Endothelial cell of umbilical vein (primary cell): ENCODE measurements at regions not wholly inside any gene's neighbourhood (a gene's known extent, or its start where the extent isn't known, plus 50 kb on each side); places are given as distances from the start of the nearest gene placed in this dataset.
"Not testable (repeated sequence)": the region's sequence is repeated elsewhere in the genome, so short reads cannot be mapped to it uniquely, and the experiment has no call there.

Source experiments
- BruUV-seq: library from RNA; stranded (reverse); fragments of 400-500 nt; replicated peaks from 2 replicates; lab custom pipeline; 2021; lab: Mats Ljungman, UMichigan
- CTCF ChIA-PET: fragments of 300-600, 350-600 bp; sonication (Branson Sonifier 250); formaldehyde crosslinking; loops from one replicate; lab custom pipeline; 2021; ENCODE audit warnings: antibody characterized with exemption, inconsistent platforms; lab: Charles Lee
- POLR2A ChIA-PET: fragments of 300-600, 350-600 bp; sonication (Branson Sonifier 250); formaldehyde crosslinking; loops from one replicate; lab custom pipeline; 2021; ENCODE audit warnings: antibody characterized with exemption, inconsistent platforms; lab: Charles Lee
- DNase-seq: peaks from one replicate; pipeline ENCODE4 v3.0.0-alpha.2; 2011; ENCODE audit warnings: low read depth, low spot score
- FAIRE-seq: peaks from 2 replicates; lab custom pipeline; 2011; peaks lifted over from hg19 to GRCh38; lab: Jason Lieb, UNC
- H2AFZ ChIP-seq: 2 replicates; pipeline ENCODE4 v1.6.0; 2012; ENCODE audit warnings: low read depth, low read length, control low read depth, inconsistent platforms
- H3K27ac ChIP-seq: 2 replicates; pipeline ENCODE4 v1.5.1; 2011; ENCODE audit warnings: low read depth, mild to moderate bottlenecking, control low read depth, low read length, moderate library complexity; ENCODE audit not compliant: insufficient read depth
- H3K27me3 ChIP-seq, 2 experiments: 2 replicates each; pipeline versions ENCODE4 v1.6.0 to v1.6.1; 2011; ENCODE audit warnings: low read length in 2 of 2, mixed read lengths in 1 of 2; ENCODE audit not compliant: control insufficient read depth in 2 of 2, insufficient read depth in 2 of 2
- H3K36me3 ChIP-seq, 2 experiments: 2 replicates in 1 of 2; 3 replicates in 1 of 2; pipeline ENCODE4 v1.5.1; 2011; ENCODE audit warnings: low read length in 2 of 2, mild to moderate bottlenecking in 1 of 2, moderate library complexity in 1 of 2; ENCODE audit not compliant: control insufficient read depth in 2 of 2, insufficient read depth in 2 of 2; ENCODE audit errors: extremely low read depth in 1 of 2
- H3K4me1 ChIP-seq: 3 replicates; pipeline ENCODE4 v1.5.1; 2011; ENCODE audit warnings: mild to moderate bottlenecking, low read length; ENCODE audit not compliant: control insufficient read depth, insufficient read depth; ENCODE audit errors: extremely low read depth
- H3K4me2 ChIP-seq: 2 replicates; pipeline ENCODE4 v1.6.1; 2011; ENCODE audit warnings: low read length, control low read depth, mixed read lengths; ENCODE audit not compliant: insufficient read depth
- H3K4me3 ChIP-seq, 3 experiments: fragments of 200-600 bp in 1 of 3; sonication (generic), shearing (Covaris generic) in 1 of 3; replicated peaks in 1 of 3; 2 replicates each; pipeline ENCODE4 v1.5.1; 2011 to 2016; ENCODE audit warnings: control low read depth in 3 of 3, low read length in 3 of 3, mild to moderate bottlenecking in 2 of 3, inconsistent platforms in 1 of 3, low read depth in 1 of 3, moderate library complexity in 1 of 3; ENCODE audit not compliant: insufficient read depth in 1 of 3
- H3K79me2 ChIP-seq: 2 replicates; pipeline ENCODE4 v1.6.0; 2012; ENCODE audit warnings: low read length, inconsistent platforms; ENCODE audit not compliant: control insufficient read depth, insufficient read depth
- H3K9ac ChIP-seq: replicated peaks from 2 replicates; pipeline ENCODE3; 2011; ENCODE audit warnings: low read length, control low read depth; ENCODE audit not compliant: insufficient read depth; ENCODE audit errors: extremely low read depth
- H3K9me1 ChIP-seq: replicated peaks from 3 replicates; pipeline ENCODE4 v1.6.0; 2011; ENCODE audit warnings: mild to moderate bottlenecking, low read length; ENCODE audit not compliant: control insufficient read depth, insufficient read depth; ENCODE audit errors: extremely low read depth
- H3K9me3 ChIP-seq: replicated peaks from 2 replicates; pipeline ENCODE4 v1.5.1; 2012; ENCODE audit warnings: low read length, inconsistent platforms; ENCODE audit not compliant: control insufficient read depth, insufficient read depth
- H4K20me1 ChIP-seq: replicated peaks from 2 replicates; pipeline ENCODE3; 2011; ENCODE audit warnings: mild to moderate bottlenecking, low read length; ENCODE audit not compliant: control insufficient read depth, insufficient read depth; ENCODE audit errors: extremely low read depth
- EZH2 ChIP-seq: IDR thresholded peaks from 2 replicates; pipeline ENCODE4 v1.6.1; 2012; ENCODE audit warnings: borderline replicate concordance, low read depth, mild to moderate bottlenecking, moderate library complexity, low read length, inconsistent platforms; ENCODE audit not compliant: severe bottlenecking
- FOS ChIP-seq: IDR thresholded peaks from 2 replicates; pipeline ENCODE4 v1.6.1; 2011; ENCODE audit warnings: mild to moderate bottlenecking, low read length, moderate library complexity, borderline replicate concordance; ENCODE audit not compliant: insufficient read depth
- GATA2 ChIP-seq: IDR thresholded peaks from 2 replicates; pipeline ENCODE4 v1.7.0; 2011; ENCODE audit warnings: low read depth, mild to moderate bottlenecking, moderate library complexity, mixed read lengths, low read length; ENCODE audit not compliant: insufficient read length, insufficient read depth
- JUN ChIP-seq: IDR thresholded peaks from 2 replicates; pipeline ENCODE4 v1.6.1; 2011; ENCODE audit warnings: borderline replicate concordance, low read depth; ENCODE audit not compliant: insufficient read length, insufficient read depth
- MAX ChIP-seq: IDR thresholded peaks from 2 replicates; pipeline ENCODE4 v1.6.1; 2011; ENCODE audit not compliant: insufficient read depth, insufficient read length
- MYC ChIP-seq: IDR thresholded peaks from one replicate; pipeline ENCODE4 v1.6.1; 2011; ENCODE audit warnings: mild to moderate bottlenecking, low read depth, low read length
- POLR2A ChIP-seq: IDR thresholded peaks from 2 replicates; pipeline ENCODE4 v1.6.1; 2012; ENCODE audit warnings: low read depth, mild to moderate bottlenecking, control low read depth, low read length
- POLR2AphosphoS5 ChIP-seq: IDR thresholded peaks from 2 replicates; pipeline ENCODE4 v1.6.1; 2012; ENCODE audit warnings: low read depth, mild to moderate bottlenecking, control low read depth, low read length, moderate library complexity; ENCODE audit not compliant: insufficient read depth
- dilution Hi-C: fragments of 300-500 bp; cut with MboI; formaldehyde crosslinking; loops from one replicate; pipeline ENCODE4 v1.15.0; 2019; ENCODE audit warnings: low sequenced_read_pairs; ENCODE audit not compliant: extremely low pct_ligation_motif_present
- intact Hi-C: fragments of 100-400 bp; cut with micrococcal nuclease; formaldehyde crosslinking; loops from one replicate; pipeline ENCODE4 v1.10.0; 2022
- TF ChIP-seq, protein P1 (sequence below), 2 donors: IDR thresholded peaks; 1 replicate in 1 of 2; 2 replicates in 1 of 2; pipeline ENCODE4 v1.5.1; 2011; ENCODE audit warnings: low read length in 2 of 2, mild to moderate bottlenecking in 2 of 2, moderate library complexity in 2 of 2, control low read depth in 1 of 2, inconsistent platforms in 1 of 2, low read depth in 1 of 2; ENCODE audit not compliant: insufficient read depth in 1 of 2; ENCODE audit errors: extremely low read depth in 1 of 2

DNA sequence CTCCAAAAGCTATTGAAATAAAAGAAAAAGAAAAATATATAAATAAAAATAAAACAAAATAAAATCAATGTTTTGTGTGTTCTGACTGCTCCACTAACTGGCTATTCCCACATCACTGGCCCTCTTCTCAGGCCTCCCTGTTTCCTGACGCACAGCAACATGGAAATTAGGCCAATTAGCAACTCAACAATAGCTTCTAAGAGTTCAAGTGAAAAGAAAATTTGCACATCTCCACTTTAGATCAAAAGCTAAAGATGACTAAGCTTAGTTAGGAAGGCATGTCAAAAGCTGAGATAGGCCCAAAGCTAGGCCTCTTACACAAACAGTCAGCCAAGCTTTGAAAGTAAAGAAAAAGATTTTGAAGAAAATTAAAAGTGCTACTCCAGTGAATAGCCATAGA is 200.8 kb downstream of the DUSP6 start:
- dilution Hi-C loops: no loop called here
- Histone ChIP-seq H3K79me2 (no peaks in the 10 kb centered on the region), H2AFZ (no peak overlapping the region), H3K9me3 (no peaks in the 10 kb centered on the region), H3K9ac (no peak overlapping the region), H3K9me1 (no peaks in the 10 kb centered on the region), H3K36me3 (no peaks in the 10 kb centered on the region), H3K4me3 (no peak overlapping the region), H3K4me2 (no peak overlapping the region), H4K20me1 (no peaks in the 10 kb centered on the region), H3K27me3 (no peaks in the 10 kb centered on the region), H3K4me1 (peaks cover 13% of the 10 kb centered on the region), H3K27ac (no peak overlapping the region)
- no peak for DNase-seq
- no peak for FAIRE-seq
- CTCF ChIA-PET: interaction anchor here (1.2 to 1.8 kb wide), 4 partner anchors 11 to 392 kb away, joined by 3 to 5 read pairs (median 4); no protein-coding TSS in a partner anchor
- POLR2A ChIA-PET: interaction anchor here (0.5 kb wide), 1 partner anchor 587 kb away, joined by 5 read pairs; no protein-coding TSS in a partner anchor
- intact Hi-C loops: no loop called here
- TF ChIP-seq GATA2: no peak
- TF ChIP-seq MAX: no peak
- TF ChIP-seq, protein P1, sequence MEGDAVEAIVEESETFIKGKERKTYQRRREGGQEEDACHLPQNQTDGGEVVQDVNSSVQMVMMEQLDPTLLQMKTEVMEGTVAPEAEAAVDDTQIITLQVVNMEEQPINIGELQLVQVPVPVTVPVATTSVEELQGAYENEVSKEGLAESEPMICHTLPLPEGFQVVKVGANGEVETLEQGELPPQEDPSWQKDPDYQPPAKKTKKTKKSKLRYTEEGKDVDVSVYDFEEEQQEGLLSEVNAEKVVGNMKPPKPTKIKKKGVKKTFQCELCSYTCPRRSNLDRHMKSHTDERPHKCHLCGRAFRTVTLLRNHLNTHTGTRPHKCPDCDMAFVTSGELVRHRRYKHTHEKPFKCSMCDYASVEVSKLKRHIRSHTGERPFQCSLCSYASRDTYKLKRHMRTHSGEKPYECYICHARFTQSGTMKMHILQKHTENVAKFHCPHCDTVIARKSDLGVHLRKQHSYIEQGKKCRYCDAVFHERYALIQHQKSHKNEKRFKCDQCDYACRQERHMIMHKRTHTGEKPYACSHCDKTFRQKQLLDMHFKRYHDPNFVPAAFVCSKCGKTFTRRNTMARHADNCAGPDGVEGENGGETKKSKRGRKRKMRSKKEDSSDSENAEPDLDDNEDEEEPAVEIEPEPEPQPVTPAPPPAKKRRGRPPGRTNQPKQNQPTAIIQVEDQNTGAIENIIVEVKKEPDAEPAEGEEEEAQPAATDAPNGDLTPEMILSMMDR (IDR thresholded peaks at IDR 0.05; ENCODE audit: extremely low read depth in 1 of 2, insufficient read depth in 1 of 2, low read depth in 1 of 2, low read length in 2 of 2): no peak
- TF ChIP-seq JUN: no peak
- no peak for TF ChIP-seq MYC
- no peak for TF ChIP-seq FOS
- TF ChIP-seq POLR2A: no peak
- TF ChIP-seq EZH2: no peak
- TF ChIP-seq POLR2AphosphoS5: no peak
- BruUV-seq: no TSS peak

DNA sequence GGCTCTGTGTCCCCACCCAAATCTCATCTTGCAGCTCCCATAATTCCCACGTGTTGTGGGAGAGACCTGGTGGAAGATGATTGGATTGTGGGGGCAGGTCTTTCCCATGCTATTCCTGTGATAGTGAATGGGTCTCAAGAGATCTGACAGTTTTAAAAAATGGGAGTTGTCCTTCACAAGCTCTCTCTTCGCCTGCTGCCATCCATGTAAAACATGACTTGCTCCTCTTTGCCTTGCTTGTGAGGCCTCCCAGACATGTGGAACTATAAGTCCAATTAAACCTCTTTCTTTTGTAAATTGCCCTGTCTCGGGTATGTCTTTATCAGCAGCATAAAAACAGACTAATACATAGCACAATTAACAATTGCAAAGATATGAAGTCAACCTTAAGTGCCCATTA is 201.5 kb downstream of the DUSP6 start:
- FAIRE-seq, H2AFZ ChIP-seq, H3K27me3 ChIP-seq, H3K27ac ChIP-seq, H4K20me1 ChIP-seq, H3K79me2 ChIP-seq, POLR2A ChIA-PET, H3K4me3 ChIP-seq, H3K9ac ChIP-seq, DNase-seq, H3K36me3 ChIP-seq, BruUV-seq, dilution Hi-C loops, H3K9me3 ChIP-seq, H3K9me1 ChIP-seq, intact Hi-C loops, H3K4me1 ChIP-seq, H3K4me2 ChIP-seq: not testable (repeated sequence)
- CTCF ChIA-PET: interaction anchor here (1.2 kb wide), 2 partner anchors 15 to 133 kb away, joined by 3 to 5 read pairs; no protein-coding TSS in a partner anchor
